Activated T-helper 1 cell treated with anti-CD3 and anti-CD28 coated beads, Interleukin-2, amount 50 U/mL, for 16 hours (primary cell): ENCODE measurements at regions not wholly inside any gene's neighbourhood (a gene's known extent, or its start where the extent isn't known, plus 50 kb on each side); places are given as distances from the start of the nearest gene placed in this dataset.
A peak's percentile ranks its signal among the peaks of the same experiment; 100 is the strongest.
"Not testable (repeated sequence)": the region's sequence is repeated elsewhere in the genome, so short reads cannot be mapped to it uniquely, and the experiment has no call there.

Source experiments
- DNase-seq, 2 donors: peaks; one replicate each; pipeline ENCODE4 v3.0.0-alpha.2; 2020; ENCODE audit warnings: low read depth in 1 of 2, low spot score in 1 of 2

DNA sequence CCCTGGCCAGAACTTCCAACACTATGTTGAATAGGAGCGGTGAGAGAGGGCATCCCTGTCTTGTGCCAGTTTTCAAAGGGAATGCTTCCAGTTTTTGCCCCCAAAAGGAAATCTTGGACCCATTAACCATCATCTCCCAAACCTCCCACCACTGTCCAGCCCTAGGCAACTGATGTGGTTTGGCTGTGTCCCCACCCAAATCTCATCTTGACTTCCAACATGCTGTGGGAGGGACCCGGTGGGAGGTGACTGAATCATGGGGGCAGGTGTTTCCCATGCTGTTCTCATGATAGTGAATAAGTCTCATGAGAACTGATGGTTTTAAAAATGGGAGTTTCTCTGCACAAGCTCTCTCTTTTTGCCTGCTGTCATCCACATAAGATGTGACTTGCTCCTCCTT, 119.1 kb upstream of the RMDN2 start:
- DNase-seq, result not testable (repeated sequence)

DNA sequence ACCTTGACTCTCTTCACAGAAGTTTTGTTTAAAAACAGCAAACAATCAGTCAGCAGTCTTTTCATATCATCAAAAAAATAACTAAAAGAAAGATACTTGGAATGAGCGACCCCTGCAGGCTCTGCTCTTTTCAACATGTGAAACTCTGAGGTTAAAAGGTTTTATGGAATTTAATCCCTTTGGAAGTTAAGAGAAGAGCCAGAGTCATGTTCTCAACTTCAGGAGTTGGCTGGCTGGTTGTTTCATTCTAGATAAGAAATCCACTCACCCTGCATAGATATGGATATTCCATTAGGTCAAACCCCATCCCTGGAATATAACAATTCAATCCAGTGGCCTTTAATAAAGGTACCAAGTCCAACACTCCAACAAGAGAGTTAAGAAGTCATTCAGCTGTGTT, 115.6 kb upstream of the RMDN2 start:
- DNase-seq, result no peak

DNA sequence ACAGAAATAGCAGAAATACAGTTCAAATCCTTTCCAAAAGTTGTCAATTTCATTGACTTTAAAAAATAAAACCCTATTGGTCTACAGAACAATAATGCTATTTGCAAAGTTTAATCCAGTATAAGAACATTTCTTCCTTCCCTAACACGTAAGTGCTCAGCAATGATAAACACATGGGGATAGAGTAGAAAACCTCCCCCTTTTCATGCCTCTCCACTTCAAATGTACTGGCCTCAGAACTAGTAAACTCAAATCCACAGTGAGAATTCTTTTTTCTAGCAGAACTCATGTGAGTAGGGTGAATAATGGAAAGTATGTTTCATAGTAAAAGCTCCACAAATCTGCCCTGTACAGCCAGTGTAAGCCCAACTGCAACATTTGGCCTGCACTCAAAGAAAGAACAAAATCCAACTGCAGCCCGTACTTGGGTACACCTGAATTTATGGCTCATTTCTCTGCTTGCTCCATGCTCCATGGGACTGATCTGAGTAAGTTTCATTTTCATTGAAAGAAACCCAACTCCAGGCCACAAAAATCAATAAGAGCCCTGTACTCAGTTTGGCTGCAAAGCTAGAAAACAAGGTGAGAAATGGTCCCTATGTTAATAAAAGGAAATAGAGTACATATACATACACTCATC, 115.0 kb upstream of the RMDN2 start:
- DNase-seq, result no peak

DNA sequence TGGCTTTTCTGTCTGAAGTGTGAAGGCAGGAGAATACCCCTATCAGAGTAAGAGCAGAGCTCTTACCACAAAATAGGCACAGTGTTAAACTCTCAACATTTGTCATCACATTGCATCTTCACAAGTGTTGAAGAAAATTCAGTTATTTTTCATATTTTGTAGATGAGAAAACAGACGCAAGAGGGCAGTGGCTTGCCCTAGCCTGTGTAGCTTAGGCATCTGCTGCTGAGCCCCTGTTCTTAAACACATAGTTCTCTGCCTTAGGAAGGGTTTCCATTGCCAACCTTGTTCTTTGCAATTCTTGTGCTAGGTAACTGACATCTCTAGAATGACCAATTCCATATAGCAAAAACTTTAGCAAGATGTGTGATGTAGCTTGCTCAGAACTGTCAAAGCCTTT, 112.7 kb upstream of the RMDN2 start:
- DNase-seq, result no peak

DNA sequence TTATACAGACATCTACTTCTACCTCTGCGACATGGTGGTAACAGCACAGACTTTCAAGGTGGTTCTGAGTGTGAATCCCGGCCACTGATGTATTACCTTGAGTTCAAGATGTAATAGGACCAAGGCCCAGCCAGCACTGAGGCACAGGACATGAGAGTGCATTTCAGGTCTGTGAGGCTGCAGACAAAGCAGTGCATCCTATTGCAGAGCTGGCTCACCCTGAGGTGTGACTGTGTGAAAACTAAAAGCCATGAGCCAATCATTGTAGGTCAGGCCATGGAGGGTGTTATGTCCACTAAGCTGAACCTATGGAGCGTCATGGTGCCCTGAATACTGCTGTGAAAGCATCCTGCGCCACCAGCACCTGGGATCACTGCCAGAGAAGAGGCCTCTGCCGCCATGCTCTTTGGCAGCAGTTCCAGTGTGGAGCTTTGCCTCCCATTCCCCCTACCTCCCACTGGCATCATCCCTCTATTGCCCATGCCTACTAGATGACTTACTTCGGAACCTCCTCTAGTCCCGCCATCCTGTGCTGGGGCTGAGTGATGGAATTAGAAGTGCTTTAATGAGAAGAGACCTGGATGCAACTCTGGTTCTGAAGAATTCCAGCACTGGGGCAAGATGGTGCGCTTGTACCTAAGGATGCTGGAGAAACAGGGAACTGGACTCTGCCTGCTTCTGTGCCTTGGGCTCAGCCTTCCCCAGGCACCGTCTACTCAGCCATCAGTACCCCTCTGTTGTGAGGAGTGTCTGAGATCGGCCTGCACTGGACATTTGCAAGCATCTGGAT, 112.0 kb upstream of the RMDN2 start:
- no peak for DNase-seq

DNA sequence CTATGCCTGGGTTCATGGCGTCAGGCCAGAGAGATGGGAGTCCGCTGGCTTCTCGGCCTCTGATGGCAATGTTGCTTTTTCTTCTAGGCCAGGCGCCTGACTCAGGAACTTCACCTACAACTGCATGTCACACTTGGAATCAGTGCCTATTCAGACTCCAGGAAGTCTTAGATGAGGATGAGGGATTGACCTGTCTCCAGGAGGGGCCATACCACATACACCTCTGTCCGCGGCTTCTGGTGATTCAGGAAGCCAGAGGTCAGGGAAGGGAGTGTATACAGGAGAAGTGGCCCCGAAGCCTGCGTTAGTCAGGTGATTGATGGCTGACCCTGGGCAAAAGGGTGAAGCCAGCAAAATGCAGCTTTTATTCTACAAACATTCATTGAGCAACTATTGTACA, 109.1 kb upstream of the RMDN2 start:
- DNase-seq, result no peak

DNA sequence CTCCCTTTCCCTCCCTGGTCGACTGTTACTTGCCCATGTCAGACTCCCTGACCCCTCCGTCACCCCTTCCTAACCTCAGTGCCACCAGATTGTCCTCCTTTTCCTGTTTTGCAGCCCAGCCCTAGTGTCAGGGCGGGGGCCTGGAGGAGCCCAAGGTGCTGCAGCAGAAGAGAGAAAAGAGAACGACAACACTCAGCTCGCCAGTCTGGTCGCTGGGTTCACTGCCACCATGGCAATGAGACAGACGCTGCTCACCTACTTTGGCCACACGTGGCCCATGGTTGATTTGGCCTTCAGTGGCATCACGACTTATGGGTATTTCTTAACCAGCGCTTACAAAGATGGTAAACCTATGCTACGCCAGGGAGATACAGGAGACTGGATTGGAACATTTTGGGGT, 108.4 kb upstream of the RMDN2 start:
- DNase-seq, result no peak

DNA sequence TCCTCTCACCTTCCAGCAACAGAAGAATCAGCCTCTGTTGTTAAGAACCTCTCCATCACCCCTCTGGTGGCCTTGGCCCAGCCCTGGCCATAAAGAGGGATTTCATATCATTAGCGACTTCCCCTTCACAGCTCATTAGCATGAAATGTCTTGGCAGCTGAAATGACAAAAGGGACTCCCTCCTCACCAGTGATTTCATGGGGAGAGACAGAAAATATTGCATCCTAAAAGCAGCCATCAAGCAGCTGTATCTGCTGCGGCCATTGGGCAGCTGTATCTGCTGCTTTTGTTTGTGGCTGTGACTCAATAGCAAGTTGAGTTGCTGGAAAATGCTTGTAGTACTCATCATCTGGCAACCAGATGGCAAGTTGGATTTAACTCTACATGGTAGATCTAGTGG, 105.9 kb upstream of the RMDN2 start:
- no peak for DNase-seq

DNA sequence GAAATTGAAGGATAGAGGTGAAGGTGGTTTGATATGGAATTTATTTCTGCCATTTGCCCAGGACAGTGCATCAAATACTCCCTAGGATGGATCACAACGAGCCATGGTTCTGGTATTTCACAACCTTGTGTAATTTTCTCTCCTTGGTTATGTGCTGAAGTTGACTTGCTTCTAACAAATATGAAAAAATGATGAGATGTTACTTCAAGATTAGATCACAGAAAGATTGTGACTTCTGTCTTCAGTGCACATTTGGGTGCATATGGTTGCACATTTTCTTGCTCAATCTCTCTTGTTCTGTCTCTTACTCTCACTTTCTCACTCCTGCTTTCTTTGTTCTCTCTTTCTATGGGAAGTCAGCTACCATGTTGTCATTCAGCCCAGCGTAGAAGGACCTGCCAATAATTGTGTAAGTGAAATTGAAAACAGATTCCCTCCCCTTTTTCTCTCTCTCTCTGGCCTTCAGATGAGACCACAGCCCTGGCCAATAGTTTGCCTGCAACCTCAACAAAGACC, 104.6 kb upstream of the RMDN2 start:
- no peak for DNase-seq

DNA sequence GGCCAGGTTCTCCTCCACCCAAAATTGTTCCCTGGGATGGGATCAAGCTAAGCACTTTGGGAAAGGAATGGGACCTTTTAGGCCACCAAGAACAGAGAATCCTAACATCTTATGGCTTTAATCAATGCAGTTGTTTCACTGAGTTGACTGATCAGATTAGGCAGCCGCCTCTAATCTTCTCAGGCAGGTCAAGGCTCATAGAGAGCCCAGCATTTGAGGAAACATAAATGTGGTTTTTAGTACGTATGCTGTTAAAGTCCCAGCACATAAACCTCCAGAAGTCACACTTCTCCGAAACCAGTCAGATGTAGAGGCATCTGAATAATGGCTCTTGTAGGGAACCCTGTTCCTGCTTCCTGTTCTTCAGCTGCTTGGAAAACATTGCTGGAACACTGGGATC, 99.5 kb upstream of the RMDN2 start:
- no peak for DNase-seq

DNA sequence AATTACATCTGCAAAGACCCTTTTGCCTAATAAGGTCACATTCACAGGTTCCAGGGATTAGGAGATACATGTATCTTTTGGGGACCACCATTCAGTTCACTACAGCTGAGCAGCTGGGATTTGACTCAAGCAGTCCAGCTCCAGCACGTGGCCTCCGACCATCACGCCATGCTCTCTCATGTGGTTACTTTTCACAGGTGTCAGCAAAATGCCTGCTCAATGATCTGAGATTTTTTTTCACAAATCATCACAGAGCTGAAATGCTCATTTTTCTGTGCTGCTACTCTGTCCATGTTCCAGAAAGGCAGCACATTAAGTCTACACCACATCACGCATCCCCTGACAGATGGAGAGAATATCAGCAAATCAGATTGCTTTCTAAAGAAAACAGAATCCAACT, 98.5 kb upstream of the RMDN2 start:
- DNase-seq, result no peak

DNA sequence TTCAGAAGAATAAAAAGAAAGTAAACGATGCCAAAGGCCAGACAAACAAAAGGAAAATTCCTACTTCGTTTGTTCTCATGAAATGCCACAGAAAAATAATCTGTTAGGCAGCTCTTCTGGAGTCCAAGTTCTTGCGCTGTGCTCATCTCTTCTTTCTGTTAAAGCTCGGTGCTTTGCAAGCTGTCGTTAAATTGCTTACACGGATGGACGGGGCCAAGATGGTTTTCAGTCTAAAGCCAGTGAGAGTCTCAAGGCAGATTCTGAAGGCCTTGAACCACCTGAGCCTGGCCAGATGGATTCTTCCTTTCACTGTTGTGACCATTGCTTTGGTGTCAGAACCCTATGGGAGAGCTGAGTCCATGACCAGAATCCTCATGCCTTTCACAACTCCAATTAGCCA, 97.6 kb upstream of the RMDN2 start:
- DNase-seq, result no peak

DNA sequence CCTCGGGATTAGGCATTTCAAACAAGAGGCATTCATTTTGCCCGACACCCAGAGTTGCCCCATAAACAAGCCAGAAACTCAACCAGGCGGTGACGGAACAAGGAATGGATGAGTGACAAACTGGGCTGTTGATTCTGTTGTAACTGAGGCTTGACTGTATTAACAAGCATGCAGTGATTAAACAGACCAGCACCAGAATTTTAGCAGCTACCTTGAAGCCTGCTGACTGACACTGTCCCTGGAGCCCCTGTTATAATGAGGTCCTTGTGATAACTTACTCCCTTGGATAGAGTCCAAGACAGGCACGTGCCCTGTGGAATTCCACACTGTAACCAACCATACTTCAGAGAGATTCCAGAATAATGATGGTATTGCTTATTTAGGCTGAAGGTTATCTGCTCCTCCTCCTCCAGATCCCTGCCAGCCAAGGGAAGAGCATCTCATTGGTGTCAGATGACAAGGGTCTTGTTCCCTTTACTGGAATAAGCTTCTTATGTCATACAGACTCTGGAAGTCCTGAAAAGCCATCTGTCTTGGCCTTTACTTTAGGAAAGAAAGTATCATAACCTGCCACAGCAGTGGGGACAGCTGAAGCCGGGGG, 97.1 kb upstream of the RMDN2 start:
- no peak for DNase-seq

DNA sequence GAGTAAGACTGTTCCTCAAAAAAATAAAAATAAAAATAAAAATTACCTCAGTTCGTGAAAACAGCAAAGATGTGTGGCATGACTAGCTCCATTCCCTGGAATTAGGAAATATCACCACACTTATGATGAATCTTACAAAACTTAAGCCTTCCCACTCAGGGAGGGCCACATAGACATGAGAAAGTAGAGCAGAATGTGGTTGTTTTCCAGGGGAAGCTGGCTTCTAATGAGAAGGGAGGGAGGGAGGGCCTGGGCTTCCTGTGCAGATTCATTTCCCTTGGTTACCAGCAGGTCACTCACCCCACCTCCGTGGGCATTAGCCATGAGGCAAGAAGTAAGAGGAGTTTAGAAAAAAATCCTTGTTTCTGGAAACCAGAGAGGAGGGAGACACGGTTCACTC, 95.9 kb upstream of the RMDN2 start:
- DNase-seq, result no peak

DNA sequence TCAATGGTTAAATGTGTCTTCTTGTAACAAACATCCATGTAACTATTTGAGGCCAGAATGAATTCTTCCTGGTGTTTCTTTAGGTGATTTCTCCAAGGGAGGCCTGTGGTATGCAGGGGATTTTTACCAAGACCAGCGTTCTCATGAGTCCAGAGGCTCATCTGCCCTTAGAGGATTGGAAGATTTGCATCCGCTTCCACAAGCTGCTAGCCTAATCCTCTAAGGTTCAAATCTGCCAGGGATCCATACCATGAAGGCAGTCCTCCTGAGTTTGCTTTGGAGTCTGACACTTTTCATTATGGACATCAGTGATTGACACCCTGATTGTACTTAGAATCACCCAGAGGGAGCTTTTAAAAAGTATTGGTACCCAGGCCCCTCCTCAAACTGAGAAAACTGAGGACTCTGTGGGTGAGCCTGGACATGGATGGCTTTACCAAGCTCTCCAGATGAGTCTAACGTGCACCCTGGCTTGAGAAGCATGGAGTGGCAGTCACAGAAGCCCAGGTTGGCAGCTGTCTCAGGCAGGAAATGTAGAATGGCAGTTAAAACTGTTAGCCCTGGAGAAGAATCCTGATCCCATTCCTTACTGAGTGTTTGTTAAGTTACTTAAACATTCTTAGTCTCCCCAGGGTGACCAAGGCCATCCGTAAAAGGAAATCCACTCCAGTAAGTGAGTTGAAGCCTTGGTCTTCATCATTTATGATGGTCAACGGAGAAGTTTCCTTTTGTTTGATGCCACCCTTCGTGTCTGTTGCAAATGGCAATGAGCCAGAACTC, 95.3 kb upstream of the RMDN2 start:
- no peak for DNase-seq

DNA sequence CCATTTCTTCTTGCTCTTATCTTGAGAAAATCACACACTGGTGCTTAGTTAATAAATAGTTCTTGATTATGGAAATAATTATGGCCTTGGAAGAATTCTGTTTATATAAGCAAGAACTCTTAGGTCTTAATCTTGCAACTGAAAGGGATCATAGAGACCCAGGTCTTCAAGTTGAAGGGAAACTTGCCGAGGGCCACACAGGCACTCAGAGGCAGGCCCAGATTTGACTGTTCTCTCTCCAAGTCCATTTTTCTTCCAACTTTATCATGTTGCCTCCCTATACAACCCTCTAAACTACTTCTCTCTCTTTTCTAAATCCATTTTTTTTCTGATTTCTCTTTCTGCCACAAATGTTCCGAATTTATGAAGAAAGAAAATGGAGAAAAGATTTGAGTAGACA, 94.5 kb upstream of the RMDN2 start:
- DNase-seq, result no peak

DNA sequence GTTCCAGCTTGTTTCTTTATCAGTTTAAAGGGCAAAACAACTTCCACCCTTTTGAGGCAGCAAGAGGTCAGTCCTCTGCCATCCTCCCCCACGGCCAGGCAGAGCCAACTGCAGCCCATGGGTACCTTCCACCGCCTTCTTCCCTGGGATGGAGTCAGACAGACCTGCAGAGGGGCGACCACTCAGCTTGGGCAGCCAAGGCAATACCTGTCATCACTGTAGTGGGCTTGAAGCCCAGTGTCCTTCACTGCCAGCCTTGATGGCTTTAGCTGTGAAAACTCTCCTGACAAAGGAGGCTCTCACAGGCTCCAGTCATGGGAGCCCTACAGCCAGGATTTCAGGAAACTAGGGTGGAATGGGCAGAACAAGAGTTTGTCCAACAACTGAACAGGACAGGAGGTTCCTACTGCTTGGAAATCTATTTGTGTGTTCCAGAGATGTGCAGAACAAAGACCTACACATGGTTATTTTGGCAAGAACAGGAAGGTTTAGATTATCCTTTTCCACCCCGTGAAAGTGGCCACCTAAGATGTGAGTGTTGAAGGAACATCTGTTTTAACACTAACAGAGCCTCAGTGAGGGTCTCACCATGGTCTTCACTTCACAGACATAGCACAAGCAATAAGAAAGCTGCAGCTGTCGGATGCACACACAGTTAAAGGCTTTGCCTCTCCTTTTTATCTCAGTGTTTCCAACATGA, 93.9 kb upstream of the RMDN2 start:
- DNase-seq, result no peak

DNA sequence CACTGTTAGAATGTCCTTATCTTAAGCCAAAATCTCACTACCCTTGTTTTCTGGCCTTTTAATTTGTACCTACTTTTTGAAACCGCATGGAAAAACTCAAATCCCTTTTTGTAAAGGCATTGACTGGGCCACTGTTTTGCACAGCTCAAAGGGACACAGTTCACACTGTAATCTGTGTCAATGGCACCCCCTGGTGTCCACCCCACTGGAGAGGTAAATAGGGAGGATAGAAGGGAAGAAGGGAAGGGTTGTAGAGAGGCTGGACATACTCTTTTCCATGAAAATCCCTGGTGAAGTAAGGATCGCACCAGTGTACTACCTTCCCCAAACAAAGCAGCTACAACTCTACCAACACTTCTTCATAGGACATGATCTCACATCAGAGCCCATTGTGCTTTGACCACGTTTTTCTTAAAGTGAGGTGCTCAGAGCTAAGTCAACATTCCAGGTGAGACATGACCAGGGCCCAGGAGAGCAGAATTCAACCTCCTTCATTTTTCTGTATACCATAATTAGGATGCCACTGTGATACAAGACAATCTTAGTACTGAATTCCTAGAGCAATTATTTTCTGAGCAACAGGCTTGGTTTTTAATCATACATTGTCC, 92.4 kb upstream of the RMDN2 start:
- peak; percentile 59 to 75 for DNase-seq

DNA sequence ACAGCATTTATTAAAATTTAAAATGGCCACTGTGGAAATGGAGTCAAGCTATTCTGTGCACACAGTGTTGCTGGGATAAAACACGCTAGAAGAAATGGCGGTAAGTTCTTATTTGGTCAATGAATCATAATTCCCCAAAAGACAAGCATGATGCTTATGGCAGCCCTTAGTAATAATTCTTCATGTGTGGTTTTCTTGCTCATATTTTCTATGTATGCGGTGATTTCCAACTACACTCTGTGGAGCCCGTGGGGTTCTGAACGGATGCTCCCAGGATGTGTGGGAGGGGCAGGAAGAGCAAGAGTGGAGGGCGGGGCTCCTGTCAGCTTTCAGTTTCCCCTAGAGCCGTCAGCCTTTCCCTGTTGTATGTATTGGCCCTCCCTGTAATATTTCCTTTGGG, 91.7 kb upstream of the RMDN2 start:
- DNase-seq, result peak in 1 of 2 donors; percentile 53

DNA sequence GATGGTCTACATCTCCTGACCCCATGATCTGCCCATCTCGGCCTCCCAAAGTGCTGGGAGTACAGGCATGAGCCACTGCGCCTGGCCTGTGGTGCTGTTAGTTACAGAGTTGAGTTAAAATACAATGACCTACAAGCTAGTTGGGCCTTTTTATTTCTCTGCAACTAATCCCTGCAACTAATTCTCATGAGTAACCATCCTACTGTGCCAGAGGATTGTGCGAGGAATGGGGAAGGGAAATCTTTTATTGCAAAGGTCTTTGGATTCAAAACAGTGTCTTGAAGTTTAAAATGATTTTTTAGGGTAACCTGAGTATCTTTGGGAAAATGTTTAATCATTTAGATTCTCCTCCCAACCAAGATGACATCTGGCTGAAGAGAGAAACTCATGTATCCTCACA, 88.8 kb upstream of the RMDN2 start:
- no peak for DNase-seq

DNA sequence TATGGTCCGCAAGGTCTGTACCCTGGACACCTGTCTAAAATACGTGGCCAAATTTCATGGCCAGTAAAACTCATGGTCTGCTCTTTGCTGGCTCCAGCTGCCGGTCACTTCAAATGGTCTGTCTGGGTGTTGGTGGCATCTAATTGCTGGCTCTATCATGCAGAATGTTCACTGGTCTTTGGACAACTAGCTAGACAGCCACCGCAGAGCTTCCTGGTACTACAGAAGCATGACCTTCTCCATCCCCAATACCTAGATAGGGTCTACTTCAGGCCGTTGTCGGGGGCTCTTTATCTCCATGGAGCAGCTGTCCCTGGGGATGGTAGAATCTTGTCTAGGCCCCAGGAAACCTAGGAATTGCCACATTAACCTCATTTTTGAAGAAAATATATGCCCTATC, 88.4 kb upstream of the RMDN2 start:
- DNase-seq, result no peak
